NB4 (cell line): ENCODE measurements at regions not wholly inside any gene's neighbourhood (a gene's known extent, or its start where the extent isn't known, plus 50 kb on each side); places are given as distances from the start of the nearest gene placed in this dataset.

Source experiments
- DNase-seq: peaks from one replicate; pipeline ENCODE4 v3.0.0; 2010; ENCODE audit warnings: low read depth
- H3K4me3 ChIP-seq: one replicate; pipeline ENCODE4 v1.5.1; 2011; ENCODE audit warnings: mild to moderate bottlenecking, low read depth, low read length, moderate library complexity
- CTCF ChIP-seq: IDR thresholded peaks from one replicate; pipeline ENCODE4 v1.5.1; 2012; ENCODE audit warnings: low read depth, low read length
- MAX ChIP-seq: IDR thresholded peaks from 2 replicates; pipeline ENCODE4 v1.6.1; 2011; ENCODE audit warnings: low read depth, low read length
- MYC ChIP-seq: IDR thresholded peaks from 2 replicates; pipeline ENCODE4 v1.6.1; 2011; ENCODE audit warnings: low read depth, low read length
- POLR2A ChIP-seq: IDR thresholded peaks from 2 replicates; pipeline ENCODE4 v1.6.1; 2011; ENCODE audit warnings: mild to moderate bottlenecking; ENCODE audit not compliant: insufficient read length; ENCODE audit errors: extremely low read depth

GRCh38 chr2:23118894-23119293 is 266.1 kb upstream of the KLHL29 start:
- TF ChIP-seq CTCF (no peak), POLR2A (no peak), MAX (no peak), MYC (no peak)
- no peak overlapping the region for H3K4me3 ChIP-seq
- no peak for DNase-seq

GRCh38 chr2:23120161-23120560 is 264.8 kb upstream of the KLHL29 start:
- TF ChIP-seq CTCF (no peak), MYC (no peak), POLR2A (no peak), MAX (no peak)
- DNase-seq = no peak
- no peak overlapping the region for H3K4me3 ChIP-seq

- H3K4me3 ChIP-seq = no peak overlapping the region
- no peak for TF ChIP-seq MAX
- TF ChIP-seq CTCF = no peak
- TF ChIP-seq MYC = no peak
- no peak for TF ChIP-seq POLR2A
- no peak for DNase-seq
Measured at GRCh38 chr2:23121968-23122648, 262.9 kb upstream of the KLHL29 start.

- DNase-seq = no peak
- TF ChIP-seq MYC (no peak), MAX (no peak), CTCF (no peak)
- no peak overlapping the region for H3K4me3 ChIP-seq
Measured at GRCh38 chr2:23122681-23123215, 262.2 kb upstream of the KLHL29 start.

DNA sequence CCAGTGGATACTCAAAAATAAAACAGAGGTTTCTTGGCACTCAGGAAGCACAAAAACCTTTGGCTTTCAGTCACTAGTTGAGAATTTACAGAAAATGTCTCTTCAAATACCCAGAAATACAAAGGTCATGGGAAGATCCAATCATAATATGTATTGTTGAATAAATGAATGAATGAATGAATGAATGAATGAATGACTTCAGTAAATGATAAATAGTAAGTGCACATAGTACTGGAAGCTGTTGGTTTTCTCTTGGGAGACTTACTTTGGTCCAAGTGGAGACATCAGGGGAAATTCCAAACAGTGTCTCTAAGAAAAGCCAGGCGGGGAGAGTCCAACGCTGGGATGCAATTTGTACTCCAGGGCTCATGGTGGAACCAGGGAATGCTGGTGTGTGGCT is 261.3 kb upstream of the KLHL29 start:
- DNase-seq = no peak
- no peak overlapping the region for H3K4me3 ChIP-seq
- no peak for TF ChIP-seq CTCF
